K562 (cell line): ENCODE measurements at regions not wholly inside any gene's neighbourhood (a gene's known extent, or its start where the extent isn't known, plus 50 kb on each side); places are given as distances from the start of the nearest gene placed in this dataset.

ENCODE experiments used
- ATAC-seq: fragments of 200-7000 bp; cut with Tn5 transposase; 3 replicates; pipeline ENCODE4 v1.9.1; 2020; ENCODE audit warnings: moderate library complexity
- BruUV-seq: library from RNA; stranded (reverse); fragments of 400-500 nt; replicated peaks from 2 replicates; lab custom pipeline; 2021; lab: Mats Ljungman, UMichigan
- CTCF ChIA-PET: fragments of 300-600 bp; formaldehyde crosslinking; extraction: SDS; loops from one replicate; lab custom pipeline; 2021; ENCODE audit warnings: low intra/inter-chr PET ratio; lab: Yijun Ruan, JAX
- POLR2A ChIA-PET: fragments of 300-600, 350-650 bp; sonication (Branson Sonifier 250); formaldehyde crosslinking; extraction: SDS; loops from one replicate; lab custom pipeline; 2021; ENCODE audit warnings: antibody characterized with exemption, inconsistent platforms; lab: Yijun Ruan, JAX
- DNase-seq, 4 experiments: peaks; one replicate each; pipeline versions ENCODE4 v3.0.0 to v3.0.0-alpha.2; 2011 to 2018; ENCODE audit warnings: low spot score in 3 of 4, mixed read lengths in 3 of 4; ENCODE audit errors: extremely low read depth in 1 of 4
- FAIRE-seq: peaks from 2 replicates; lab custom pipeline; 2011; peaks lifted over from hg19 to GRCh38; lab: Jason Lieb, UNC
- H2AFZ ChIP-seq: 2 replicates; pipeline ENCODE4 v1.6.0; 2011; ENCODE audit warnings: low read depth, low read length, control low read depth, inconsistent platforms
- H3K27ac ChIP-seq: fragments of 200-600 bp; 3 replicates; pipeline ENCODE4 v1.8.0; 2011; ENCODE audit warnings: low read depth, mild to moderate bottlenecking, control low read depth, inconsistent platforms, low read length, moderate library complexity, mixed read lengths; ENCODE audit errors: extremely low read depth
- H3K27me3 ChIP-seq, 2 experiments: fragments of 300-600 bp in 1 of 2; 2 replicates in 1 of 2; 3 replicates in 1 of 2; pipeline versions ENCODE4 v1.6.0 to v1.8.0; 2011; ENCODE audit warnings: inconsistent platforms in 2 of 2, low read length in 2 of 2, mild to moderate bottlenecking in 1 of 2, mixed read lengths in 1 of 2, moderate library complexity in 1 of 2; ENCODE audit not compliant: control insufficient read depth in 2 of 2, insufficient read depth in 2 of 2
- H3K36me3 ChIP-seq: fragments of 300-600 bp; 3 replicates; pipeline ENCODE4 v1.8.0; 2011; ENCODE audit warnings: mild to moderate bottlenecking, low read length, inconsistent platforms; ENCODE audit not compliant: control insufficient read depth, insufficient read depth
- H3K4me1 ChIP-seq, 2 experiments: fragments of 200-600 bp in 1 of 2; replicated peaks in 1 of 2; 2 replicates in 1 of 2; 3 replicates in 1 of 2; pipeline versions ENCODE4 v1.5.1 to v1.8.0; 2011; ENCODE audit warnings: inconsistent platforms in 2 of 2, low read length in 2 of 2, mild to moderate bottlenecking in 1 of 2, mixed read lengths in 1 of 2, moderate library complexity in 1 of 2; ENCODE audit not compliant: control insufficient read depth in 2 of 2, insufficient read depth in 2 of 2
- H3K4me2 ChIP-seq: 2 replicates; pipeline ENCODE4 v1.6.1; 2011; ENCODE audit warnings: low read length, control low read depth, inconsistent platforms, mixed read lengths; ENCODE audit not compliant: insufficient read depth
- H3K4me3 ChIP-seq: fragments of 200-600 bp; sonication (generic), shearing (Covaris generic); 2 replicates; pipeline ENCODE4 v1.5.1; 2016; ENCODE audit warnings: control low read depth, inconsistent platforms
- H3K79me2 ChIP-seq: fragments of 200-600 bp; 3 replicates; pipeline ENCODE4 v1.8.0; 2011; ENCODE audit warnings: low read length, inconsistent platforms; ENCODE audit not compliant: control insufficient read depth, insufficient read depth
- H3K9ac ChIP-seq, 2 experiments: 2 replicates each; pipeline versions ENCODE4 v1.6.0 to v1.6.1; 2011; ENCODE audit warnings: low read depth in 2 of 2, low read length in 2 of 2, control low read depth in 1 of 2, inconsistent platforms in 1 of 2, mild to moderate bottlenecking in 1 of 2, mixed read lengths in 1 of 2; ENCODE audit not compliant: insufficient read depth in 1 of 2
- H3K9me1 ChIP-seq: one replicate; pipeline ENCODE4 v1.6.0; 2011; ENCODE audit warnings: inconsistent platforms, mild to moderate bottlenecking, low read length, moderate library complexity; ENCODE audit not compliant: control insufficient read depth, insufficient read depth
- H3K9me3 ChIP-seq: replicated peaks from 2 replicates; pipeline ENCODE4 v1.5.1; 2011; ENCODE audit warnings: low read depth, low read length, inconsistent platforms; ENCODE audit not compliant: control insufficient read depth, insufficient read depth
- H4K20me1 ChIP-seq: replicated peaks from 2 replicates; pipeline ENCODE4 v1.6.1; 2011; ENCODE audit warnings: low read length, inconsistent platforms, mixed read lengths; ENCODE audit not compliant: control insufficient read depth, insufficient read depth
- CHCHD3 ChIP-seq: fragments of 250-450 bp; sonication (Bioruptor Pico); IDR thresholded peaks from 2 replicates; pipeline ENCODE4 v2.1.2; 2022; ENCODE audit warnings: mild to moderate bottlenecking
- CHD2 ChIP-seq: IDR thresholded peaks from 2 replicates; pipeline ENCODE4 v1.6.1; 2011; ENCODE audit warnings: low read depth, low read length
- CSDE1 ChIP-seq, 2 experiments: fragments of 450-650 bp; IDR thresholded peaks; 2 replicates each; pipeline ENCODE4 v1.6.1; 2016; ENCODE audit warnings: mild to moderate bottlenecking in 1 of 2
- FOXA1 ChIP-seq: fragments of 450-650 bp; IDR thresholded peaks from 2 replicates; pipeline ENCODE4 v1.6.1; 2016; ENCODE audit warnings: mild to moderate bottlenecking, borderline replicate concordance
- IRF2 ChIP-seq: sonication (generic); formaldehyde crosslinking; IDR thresholded peaks from 2 replicates; pipeline ENCODE4 v1.8.1; 2022; ENCODE audit warnings: mild to moderate bottlenecking, missing genetic modification reagents
- MTA1 ChIP-seq: fragments of 450-650 bp; IDR thresholded peaks from 2 replicates; pipeline ENCODE4 v1.6.1; 2017; ENCODE audit warnings: borderline replicate concordance
- MXI1 ChIP-seq: IDR thresholded peaks from 2 replicates; pipeline ENCODE4 v1.6.1; 2011; ENCODE audit warnings: low read depth, mild to moderate bottlenecking, improper control_type of control experiment, low read length
- NR2C2 ChIP-seq, 2 experiments: fragments of 200-800 bp in 1 of 2; sonication (Bioruptor generic) in 1 of 2; sonication (generic) in 1 of 2; formaldehyde crosslinking in 1 of 2; IDR thresholded peaks; 2 replicates each; pipeline versions ENCODE4 v1.6.1 to v1.8.0; 2016 to 2022; ENCODE audit warnings: mild to moderate bottlenecking in 1 of 2, missing compliant biosample characterization in 1 of 2, missing genetic modification characterization in 1 of 2, missing genetic modification reagents in 1 of 2
- RFX5 ChIP-seq: IDR thresholded peaks from 2 replicates; pipeline ENCODE4 v1.6.1; 2011; ENCODE audit warnings: low read depth, mild to moderate bottlenecking, improper control_type of control experiment, low read length
- SRSF3 ChIP-seq: fragments of 200-400 bp; formaldehyde crosslinking; IDR thresholded peaks from 2 replicates; pipeline ENCODE4 v1.6.1; 2016; ENCODE audit warnings: mild to moderate bottlenecking, low read length, moderate library complexity; ENCODE audit not compliant: insufficient read depth
- ZFP36 ChIP-seq: fragments of 150-350 bp; IDR thresholded peaks from 2 replicates; pipeline ENCODE4 v1.6.1; 2018; ENCODE audit warnings: low read length, low read depth; ENCODE audit not compliant: partially characterized antibody
- ZNF12 ChIP-seq: sonication (generic); formaldehyde crosslinking; IDR thresholded peaks from 2 replicates; pipeline ENCODE4 v1.4.0; 2020; ENCODE audit warnings: mild to moderate bottlenecking, missing genetic modification reagents
- ZNF124 ChIP-seq: sonication (generic); formaldehyde crosslinking; IDR thresholded peaks from 2 replicates; pipeline ENCODE4 v1.8.1; 2022; ENCODE audit warnings: missing genetic modification reagents
- ZNF146 ChIP-seq: IDR thresholded peaks from one replicate; pipeline ENCODE4 v1.6.1; 2018; ENCODE audit warnings: missing compliant biosample characterization; ENCODE audit not compliant: unreplicated experiment
- ZNF766 ChIP-seq: fragments of 200-800 bp; sonication (Bioruptor generic); conservative IDR thresholded peaks from 2 replicates; pipeline ENCODE4 v1.6.1; 2016; ENCODE audit warnings: missing genetic modification characterization, missing compliant biosample characterization
- ZSCAN29 ChIP-seq: fragments of 450-650 bp; IDR thresholded peaks from 2 replicates; pipeline ENCODE4 v1.6.1; 2017
- WGBS: fragments of 100-300 bp; shearing (Covaris generic); methylation state at CpG from one replicate; pipeline ENCODE4 v1.1.6; 2016; ENCODE audit warnings: low coverage, mixed read lengths; ENCODE audit not compliant: insufficient coverage; ENCODE audit errors: missing lambda C conversion rate; 5-methylcytosine and 5-hydroxymethylcytosine counted together
- in situ Hi-C: fragments of 300-500 bp; cut with MboI; formaldehyde crosslinking; loops from 4 replicates; pipeline ENCODE4 v1.15.0; 2018; ENCODE audit warnings: inconsistent platforms, mixed read lengths
- intact Hi-C: fragments of 100-400 bp; cut with micrococcal nuclease; formaldehyde crosslinking; loops from 2 replicates; pipeline ENCODE4 v1.14.2; 2022
- TF ChIP-seq, protein P1 (sequence below): fragments of 250-450 bp; sonication (Bioruptor Pico); IDR thresholded peaks from 2 replicates; pipeline ENCODE4 v1.8.0; 2021; ENCODE audit warnings: mild to moderate bottlenecking, moderate library complexity
- TF ChIP-seq, protein P2 (sequence below), 3 experiments: IDR thresholded peaks in 2 of 3; conservative IDR thresholded peaks in 1 of 3; 2 replicates each; pipeline ENCODE4 v1.5.1; 2011 to 2012; ENCODE audit warnings: low read length in 3 of 3, mild to moderate bottlenecking in 3 of 3, control low read depth in 2 of 3, improper control_type of control experiment in 1 of 3, inconsistent platforms in 1 of 3, low read depth in 1 of 3, mixed read lengths in 1 of 3, moderate library complexity in 1 of 3; ENCODE audit not compliant: insufficient read depth in 2 of 3
- TF ChIP-seq, protein P3 (sequence below): fragments of 250-450 bp; sonication (Bioruptor Pico); IDR thresholded peaks from 2 replicates; pipeline ENCODE4 v1.8.0; 2021; ENCODE audit warnings: moderate library complexity, mild to moderate bottlenecking, inconsistent platforms

DNA sequence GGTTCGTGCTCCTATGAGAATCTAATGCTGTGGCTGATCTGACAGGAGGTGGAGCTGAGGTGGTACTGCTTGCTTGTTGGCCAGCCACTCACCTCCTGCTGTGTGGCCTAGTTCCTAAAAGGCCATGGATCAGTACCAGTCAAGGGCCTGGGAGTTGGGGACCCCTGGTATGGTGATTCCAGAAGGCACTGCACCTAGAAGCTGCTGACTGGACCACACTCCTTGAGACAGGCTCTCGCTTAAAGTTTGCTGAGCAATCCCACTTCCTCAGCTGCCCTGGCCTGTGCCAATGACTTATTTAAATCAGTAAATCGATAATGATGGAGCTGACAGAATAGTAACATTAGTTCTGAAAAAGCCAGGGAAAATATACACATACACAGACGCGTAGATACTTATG lies 98.6 kb upstream of the LYZL2 start:
- no peaks in the 10 kb centered on the region for H3K9me1 ChIP-seq
- H3K79me2 ChIP-seq, result no peaks in the 10 kb centered on the region
- H3K4me3 ChIP-seq, result no peak overlapping the region
- in situ Hi-C loops, result loop anchor here (25.0 kb wide), 1 partner anchor 1059 kb away; no protein-coding TSS in a partner anchor
- no peak overlapping the region for H3K4me2 ChIP-seq
- WGBS, result 1% methylated on average over 5 of the region's 5 CpGs
- no peak overlapping the region for H3K9ac ChIP-seq
- no peak overlapping the region for H3K27ac ChIP-seq
- no peaks in the 10 kb centered on the region for H3K36me3 ChIP-seq
- no peak for FAIRE-seq
- BruUV-seq, result no TSS peak
- no peak overlapping the region for H2AFZ ChIP-seq
- POLR2A ChIA-PET, result no interaction called here
- intact Hi-C loops, result loop anchor here (5.0 to 10.0 kb wide), 2 partner anchors 764 to 1077 kb away; no protein-coding TSS in a partner anchor
- CTCF ChIA-PET, result interaction anchor here (1.2 kb wide), 1 partner anchor 763 kb away, joined by 4 read pairs; no protein-coding TSS in a partner anchor
- H4K20me1 ChIP-seq, result no peaks in the 10 kb centered on the region
- H3K27me3 ChIP-seq, result peaks cover 5 to 16% of the 10 kb centered on the region in 2 experiments; a peak in 4 of 5 replicates
- TF ChIP-seq SRSF3 (no peak), NR2C2 (CRISPR knock-in tag; IDR thresholded peaks at IDR 0.05) (no peak), NR2C2 (tag; IDR thresholded peaks at IDR 0.05) (no peak), CHD2 (no peak), IRF2 (no peak), RFX5 (no peak), ZNF766 (CRISPR knock-in tag) (no peak), ZNF12 (no peak), MXI1 (no peak), FOXA1 (no peak), CSDE1 (IDR thresholded peaks at IDR 0.05) (no peak), ZNF124 (no peak), MTA1 (no peak), ZFP36 (no peak), ZSCAN29 (no peak), ZNF146 (no peak), CHCHD3 (CRISPR knock-in tag) (no peak)
- TF ChIP-seq, protein P1, sequence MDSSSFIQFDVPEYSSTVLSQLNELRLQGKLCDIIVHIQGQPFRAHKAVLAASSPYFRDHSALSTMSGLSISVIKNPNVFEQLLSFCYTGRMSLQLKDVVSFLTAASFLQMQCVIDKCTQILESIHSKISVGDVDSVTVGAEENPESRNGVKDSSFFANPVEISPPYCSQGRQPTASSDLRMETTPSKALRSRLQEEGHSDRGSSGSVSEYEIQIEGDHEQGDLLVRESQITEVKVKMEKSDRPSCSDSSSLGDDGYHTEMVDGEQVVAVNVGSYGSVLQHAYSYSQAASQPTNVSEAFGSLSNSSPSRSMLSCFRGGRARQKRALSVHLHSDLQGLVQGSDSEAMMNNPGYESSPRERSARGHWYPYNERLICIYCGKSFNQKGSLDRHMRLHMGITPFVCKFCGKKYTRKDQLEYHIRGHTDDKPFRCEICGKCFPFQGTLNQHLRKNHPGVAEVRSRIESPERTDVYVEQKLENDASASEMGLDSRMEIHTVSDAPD, result no peak
- TF ChIP-seq, protein P2, sequence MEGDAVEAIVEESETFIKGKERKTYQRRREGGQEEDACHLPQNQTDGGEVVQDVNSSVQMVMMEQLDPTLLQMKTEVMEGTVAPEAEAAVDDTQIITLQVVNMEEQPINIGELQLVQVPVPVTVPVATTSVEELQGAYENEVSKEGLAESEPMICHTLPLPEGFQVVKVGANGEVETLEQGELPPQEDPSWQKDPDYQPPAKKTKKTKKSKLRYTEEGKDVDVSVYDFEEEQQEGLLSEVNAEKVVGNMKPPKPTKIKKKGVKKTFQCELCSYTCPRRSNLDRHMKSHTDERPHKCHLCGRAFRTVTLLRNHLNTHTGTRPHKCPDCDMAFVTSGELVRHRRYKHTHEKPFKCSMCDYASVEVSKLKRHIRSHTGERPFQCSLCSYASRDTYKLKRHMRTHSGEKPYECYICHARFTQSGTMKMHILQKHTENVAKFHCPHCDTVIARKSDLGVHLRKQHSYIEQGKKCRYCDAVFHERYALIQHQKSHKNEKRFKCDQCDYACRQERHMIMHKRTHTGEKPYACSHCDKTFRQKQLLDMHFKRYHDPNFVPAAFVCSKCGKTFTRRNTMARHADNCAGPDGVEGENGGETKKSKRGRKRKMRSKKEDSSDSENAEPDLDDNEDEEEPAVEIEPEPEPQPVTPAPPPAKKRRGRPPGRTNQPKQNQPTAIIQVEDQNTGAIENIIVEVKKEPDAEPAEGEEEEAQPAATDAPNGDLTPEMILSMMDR (IDR thresholded peaks at IDR 0.05 in 2 of 3, conservative IDR thresholded peaks at IDR 0.05 in 1 of 3; ENCODE audit: insufficient read depth in 2 of 3, low read depth in 1 of 3, low read length in 3 of 3), result no peak
- TF ChIP-seq, protein P3, sequence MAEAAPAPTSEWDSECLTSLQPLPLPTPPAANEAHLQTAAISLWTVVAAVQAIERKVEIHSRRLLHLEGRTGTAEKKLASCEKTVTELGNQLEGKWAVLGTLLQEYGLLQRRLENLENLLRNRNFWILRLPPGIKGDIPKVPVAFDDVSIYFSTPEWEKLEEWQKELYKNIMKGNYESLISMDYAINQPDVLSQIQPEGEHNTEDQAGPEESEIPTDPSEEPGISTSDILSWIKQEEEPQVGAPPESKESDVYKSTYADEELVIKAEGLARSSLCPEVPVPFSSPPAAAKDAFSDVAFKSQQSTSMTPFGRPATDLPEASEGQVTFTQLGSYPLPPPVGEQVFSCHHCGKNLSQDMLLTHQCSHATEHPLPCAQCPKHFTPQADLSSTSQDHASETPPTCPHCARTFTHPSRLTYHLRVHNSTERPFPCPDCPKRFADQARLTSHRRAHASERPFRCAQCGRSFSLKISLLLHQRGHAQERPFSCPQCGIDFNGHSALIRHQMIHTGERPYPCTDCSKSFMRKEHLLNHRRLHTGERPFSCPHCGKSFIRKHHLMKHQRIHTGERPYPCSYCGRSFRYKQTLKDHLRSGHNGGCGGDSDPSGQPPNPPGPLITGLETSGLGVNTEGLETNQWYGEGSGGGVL, result no peak
- ATAC-seq, result no peak
- DNase-seq, result no peak
- no peaks in the 10 kb centered on the region for H3K9me3 ChIP-seq
- H3K4me1 ChIP-seq, result no peaks in the 10 kb centered on the region
